ENCODE measurements at regions not wholly inside any gene's neighbourhood (a gene's known extent, or its start where the extent isn't known, plus 50 kb on each side); places are given as distances from the start of the nearest gene placed in this dataset.

DNA sequence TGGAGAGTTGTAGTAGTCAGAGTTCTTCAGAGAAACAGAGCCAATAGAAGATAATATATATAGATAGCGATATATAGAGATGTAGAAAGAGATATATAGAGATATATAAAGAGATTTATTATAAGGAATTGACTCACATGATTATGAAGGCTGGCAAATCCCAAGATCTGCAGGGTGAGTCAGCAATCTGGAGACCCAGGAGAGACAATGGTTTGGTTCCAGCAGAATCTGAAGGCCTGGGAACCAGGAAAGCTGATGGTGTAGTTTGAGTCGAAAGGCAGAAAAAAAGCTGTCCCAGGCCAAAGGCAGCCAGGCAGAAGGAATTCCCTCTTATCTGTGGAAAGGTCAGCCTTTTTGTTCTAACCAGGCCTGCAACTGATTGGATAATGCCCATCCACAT, 194.1 kb downstream of the NUFIP1 start:
- no TSS peak for BruUV-seq (replicated peaks)
- H3K27ac ChIP-seq (ENCODE audit: low read depth, low read length, poor library complexity, severe bottlenecking): no peak overlapping the region
- TF ChIP-seq, protein P1, sequence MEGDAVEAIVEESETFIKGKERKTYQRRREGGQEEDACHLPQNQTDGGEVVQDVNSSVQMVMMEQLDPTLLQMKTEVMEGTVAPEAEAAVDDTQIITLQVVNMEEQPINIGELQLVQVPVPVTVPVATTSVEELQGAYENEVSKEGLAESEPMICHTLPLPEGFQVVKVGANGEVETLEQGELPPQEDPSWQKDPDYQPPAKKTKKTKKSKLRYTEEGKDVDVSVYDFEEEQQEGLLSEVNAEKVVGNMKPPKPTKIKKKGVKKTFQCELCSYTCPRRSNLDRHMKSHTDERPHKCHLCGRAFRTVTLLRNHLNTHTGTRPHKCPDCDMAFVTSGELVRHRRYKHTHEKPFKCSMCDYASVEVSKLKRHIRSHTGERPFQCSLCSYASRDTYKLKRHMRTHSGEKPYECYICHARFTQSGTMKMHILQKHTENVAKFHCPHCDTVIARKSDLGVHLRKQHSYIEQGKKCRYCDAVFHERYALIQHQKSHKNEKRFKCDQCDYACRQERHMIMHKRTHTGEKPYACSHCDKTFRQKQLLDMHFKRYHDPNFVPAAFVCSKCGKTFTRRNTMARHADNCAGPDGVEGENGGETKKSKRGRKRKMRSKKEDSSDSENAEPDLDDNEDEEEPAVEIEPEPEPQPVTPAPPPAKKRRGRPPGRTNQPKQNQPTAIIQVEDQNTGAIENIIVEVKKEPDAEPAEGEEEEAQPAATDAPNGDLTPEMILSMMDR (conservative IDR thresholded peaks at IDR 0.05; ENCODE audit: low read depth, low read length): no peak
- TF ChIP-seq EZH2 (IDR thresholded peaks at IDR 0.05; ENCODE audit: borderline replicate concordance, low read depth, low read length, poor library complexity, severe bottlenecking): no peak
- no peak overlapping the region for H3K4me3 ChIP-seq (ENCODE audit: low read depth, low read length, poor library complexity, severe bottlenecking)
- DNase-seq (ENCODE audit: low spot score): no peak
- POLR2A ChIA-PET (ENCODE audit: low non-redundant PET): no interaction called here
- H3K36me3 ChIP-seq (ENCODE audit: insufficient read depth, low read length, poor library complexity, severe bottlenecking): no peaks in the 10 kb centered on the region
- no peaks in the 10 kb centered on the region for H3K4me1 ChIP-seq (ENCODE audit: insufficient read depth, low read length, poor library complexity, severe bottlenecking)
- H3K9me3 ChIP-seq (ENCODE audit: low read depth, low read length, poor library complexity, severe bottlenecking): no peaks in the 10 kb centered on the region
- intact Hi-C loops (cut with micrococcal nuclease; ENCODE audit: unreplicated experiment): loop anchor here (10.0 kb wide), 1 partner anchor 60 kb away; no protein-coding TSS in a partner anchor
- CTCF ChIA-PET: no interaction called here
- no peaks in the 10 kb centered on the region for H3K27me3 ChIP-seq (replicated peaks; ENCODE audit: insufficient read depth, low read depth, low read length, poor library complexity)

GRCh38 chr13:44792096-44792495, 197.2 kb downstream of the NUFIP1 start:
- intact Hi-C loops (cut with micrococcal nuclease; ENCODE audit: unreplicated experiment): loop anchor here (10.0 kb wide), 1 partner anchor 63 kb away; no protein-coding TSS in a partner anchor
- ChIA-PET POLR2A (ENCODE audit: low non-redundant PET) (interaction anchor here (0.6 kb wide), 1 partner anchor 195 kb away, joined by 8 read pairs; no protein-coding TSS in a partner anchor), CTCF (no interaction called here)
- no peak for DNase-seq (ENCODE audit: low spot score)
- Histone ChIP-seq H3K4me1 (ENCODE audit: insufficient read depth, low read length, poor library complexity, severe bottlenecking) (no peaks in the 10 kb centered on the region), H3K27me3 (replicated peaks; ENCODE audit: insufficient read depth, low read depth, low read length, poor library complexity) (no peaks in the 10 kb centered on the region), H3K27ac (ENCODE audit: low read depth, low read length, poor library complexity, severe bottlenecking) (no peak overlapping the region), H3K4me3 (ENCODE audit: low read depth, low read length, poor library complexity, severe bottlenecking) (no peak overlapping the region), H3K9me3 (ENCODE audit: low read depth, low read length, poor library complexity, severe bottlenecking) (no peaks in the 10 kb centered on the region), H3K36me3 (ENCODE audit: insufficient read depth, low read length, poor library complexity, severe bottlenecking) (no peaks in the 10 kb centered on the region)
- BruUV-seq (replicated peaks): no TSS peak
- TF ChIP-seq, protein P1 (conservative IDR thresholded peaks at IDR 0.05; ENCODE audit: low read depth, low read length): no peak
- TF ChIP-seq EZH2 (IDR thresholded peaks at IDR 0.05; ENCODE audit: borderline replicate concordance, low read depth, low read length, poor library complexity, severe bottlenecking): no peak

DNA sequence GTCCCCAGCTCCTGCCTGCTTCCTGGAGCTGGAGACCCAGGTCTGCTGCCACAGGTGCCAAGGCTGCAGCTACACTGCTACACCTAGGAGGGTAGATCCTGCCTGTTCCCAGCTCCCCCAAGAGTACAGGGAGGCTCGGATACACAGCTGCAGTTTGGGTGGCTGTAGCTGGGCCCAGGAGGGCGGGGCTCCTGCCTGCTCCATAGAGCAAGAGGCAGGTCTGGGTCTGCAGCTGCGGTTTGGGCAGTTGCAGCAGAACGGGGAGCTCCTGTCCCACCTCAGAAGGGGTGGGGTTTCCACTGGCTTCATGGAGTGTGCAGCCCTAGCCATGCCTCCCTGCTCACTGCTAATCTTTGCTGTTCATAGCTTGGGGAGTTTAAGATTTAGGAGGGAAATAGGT, 199.0 kb downstream of the NUFIP1 start:
- no peaks in the 10 kb centered on the region for H3K36me3 ChIP-seq (ENCODE audit: insufficient read depth, low read length, poor library complexity, severe bottlenecking)
- no TSS peak for BruUV-seq (replicated peaks)
- H3K9me3 ChIP-seq (ENCODE audit: low read depth, low read length, poor library complexity, severe bottlenecking): no peaks in the 10 kb centered on the region
- H3K27ac ChIP-seq (ENCODE audit: low read depth, low read length, poor library complexity, severe bottlenecking): no peak overlapping the region
- no peak for TF ChIP-seq EZH2 (IDR thresholded peaks at IDR 0.05; ENCODE audit: borderline replicate concordance, low read depth, low read length, poor library complexity, severe bottlenecking)
- TF ChIP-seq, protein P1 (conservative IDR thresholded peaks at IDR 0.05; ENCODE audit: low read depth, low read length): no peak
- ChIA-PET POLR2A (ENCODE audit: low non-redundant PET) (no interaction called here), CTCF (no interaction called here)
- intact Hi-C loops (cut with micrococcal nuclease; ENCODE audit: unreplicated experiment): loop anchor here (10.0 kb wide), 1 partner anchor 65 kb away; no protein-coding TSS in a partner anchor
- no peak overlapping the region for H3K4me3 ChIP-seq (ENCODE audit: low read depth, low read length, poor library complexity, severe bottlenecking)
- no peaks in the 10 kb centered on the region for H3K27me3 ChIP-seq (replicated peaks; ENCODE audit: insufficient read depth, low read depth, low read length, poor library complexity)
- H3K4me1 ChIP-seq (ENCODE audit: insufficient read depth, low read length, poor library complexity, severe bottlenecking): no peaks in the 10 kb centered on the region
- no peak for DNase-seq (ENCODE audit: low spot score)
